ENCODE measurements at regions not wholly inside any gene's neighbourhood (a gene's known extent, or its start where the extent isn't known, plus 50 kb on each side); places are given as distances from the start of the nearest gene placed in this dataset.

DNA sequence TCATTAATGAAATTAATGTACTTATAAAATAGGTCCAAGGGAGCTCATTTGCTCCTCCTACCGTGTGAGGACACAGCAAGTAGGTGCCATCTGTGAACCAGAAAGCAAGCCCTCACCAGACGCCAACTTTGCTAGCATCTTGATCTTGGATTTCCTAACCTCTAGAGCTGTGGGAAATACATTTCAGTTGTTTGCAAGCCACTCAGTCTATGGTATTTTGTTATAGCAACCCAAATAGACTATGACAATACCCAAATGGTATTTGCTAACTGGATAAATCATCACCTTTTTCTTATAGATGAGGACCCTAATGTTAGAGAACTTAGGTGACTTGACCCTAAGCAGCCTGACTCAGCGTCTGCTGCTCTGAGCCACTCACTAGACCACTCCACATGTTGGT, 379.6 kb downstream of the HRH4 start:
- Histone ChIP-seq H3K36me3 (ENCODE audit: low read length) (no peaks in the 10 kb centered on the region), H3K9me3 (ENCODE audit: insufficient read depth, low read length) (no peaks in the 10 kb centered on the region), H3K4me3 (ENCODE audit: insufficient read depth, low read length, poor library complexity, severe bottlenecking) (no peak overlapping the region), H2AFZ (ENCODE audit: low read depth, low read length, severe bottlenecking) (no peak overlapping the region), H3K27ac (ENCODE audit: low read depth, low read length) (no peak overlapping the region), H3F3A (ENCODE audit: insufficient read depth) (no peaks in the 10 kb centered on the region), H3K9me2 (replicated peaks; ENCODE audit: insufficient read depth, low read length) (no peaks in the 10 kb centered on the region), H3K9ac (ENCODE audit: low read length) (no peak overlapping the region), H3K79me2 (ENCODE audit: insufficient read depth, low read length) (no peaks in the 10 kb centered on the region), H3K27me3 (ENCODE audit: low read length) (no peaks in the 10 kb centered on the region), H3K4me2 (ENCODE audit: low read depth, low read length, poor library complexity, severe bottlenecking) (no peak overlapping the region), H4K20me1 (ENCODE audit: low read depth, low read length) (no peaks in the 10 kb centered on the region)
- TF ChIP-seq CTCF (IDR thresholded peaks at IDR 0.05; ENCODE audit: insufficient read depth, low read length, poor library complexity, severe bottlenecking), result no peak
- TF ChIP-seq EZH2phosphoT487 (conservative IDR thresholded peaks at IDR 0.05; ENCODE audit: low read length), result no peak

GRCh38 chr18:24840640-24841039, 380.2 kb downstream of the HRH4 start:
- Histone ChIP-seq H3K27ac (ENCODE audit: low read depth, low read length) (no peak overlapping the region), H3K9me3 (ENCODE audit: insufficient read depth, low read length) (no peaks in the 10 kb centered on the region), H4K20me1 (ENCODE audit: low read depth, low read length) (no peaks in the 10 kb centered on the region), H3K36me3 (ENCODE audit: low read length) (no peaks in the 10 kb centered on the region), H3F3A (ENCODE audit: insufficient read depth) (no peaks in the 10 kb centered on the region), H3K9me2 (replicated peaks; ENCODE audit: insufficient read depth, low read length) (no peaks in the 10 kb centered on the region), H2AFZ (ENCODE audit: low read depth, low read length, severe bottlenecking) (no peak overlapping the region), H3K9ac (ENCODE audit: low read length) (no peak overlapping the region), H3K27me3 (ENCODE audit: low read length) (no peaks in the 10 kb centered on the region), H3K4me3 (ENCODE audit: insufficient read depth, low read length, poor library complexity, severe bottlenecking) (no peak overlapping the region), H3K4me2 (ENCODE audit: low read depth, low read length, poor library complexity, severe bottlenecking) (no peak overlapping the region), H3K79me2 (ENCODE audit: insufficient read depth, low read length) (no peaks in the 10 kb centered on the region)
- TF ChIP-seq CTCF (IDR thresholded peaks at IDR 0.05; ENCODE audit: insufficient read depth, low read length, poor library complexity, severe bottlenecking) (no peak), EZH2phosphoT487 (conservative IDR thresholded peaks at IDR 0.05; ENCODE audit: low read length) (no peak)

- H3K79me2 ChIP-seq (ENCODE audit: insufficient read depth, low read length), result no peaks in the 10 kb centered on the region
These were observed 381.1 kb downstream of the HRH4 start for GRCh38 chr18:24841536-24841935.

More at GRCh38 chr18:24841536-24841935, 381.1 kb downstream of the HRH4 start:
- Histone ChIP-seq H3K9me3 (ENCODE audit: insufficient read depth, low read length) (no peaks in the 10 kb centered on the region), H3K4me2 (ENCODE audit: low read depth, low read length, poor library complexity, severe bottlenecking) (no peak overlapping the region), H3K27ac (ENCODE audit: low read depth, low read length) (no peak overlapping the region), H3K27me3 (ENCODE audit: low read length) (no peaks in the 10 kb centered on the region), H3K4me3 (ENCODE audit: insufficient read depth, low read length, poor library complexity, severe bottlenecking) (no peak overlapping the region), H4K20me1 (ENCODE audit: low read depth, low read length) (no peaks in the 10 kb centered on the region), H3F3A (ENCODE audit: insufficient read depth) (no peaks in the 10 kb centered on the region), H2AFZ (ENCODE audit: low read depth, low read length, severe bottlenecking) (no peak overlapping the region), H3K9me2 (replicated peaks; ENCODE audit: insufficient read depth, low read length) (no peaks in the 10 kb centered on the region), H3K9ac (ENCODE audit: low read length) (no peak overlapping the region), H3K36me3 (ENCODE audit: low read length) (no peaks in the 10 kb centered on the region)
- TF ChIP-seq EZH2phosphoT487 (conservative IDR thresholded peaks at IDR 0.05; ENCODE audit: low read length) (no peak), CTCF (IDR thresholded peaks at IDR 0.05; ENCODE audit: insufficient read depth, low read length, poor library complexity, severe bottlenecking) (no peak)
